Naive B cell (primary cell): ENCODE measurements at regions not wholly inside any gene's neighbourhood (a gene's known extent, or its start where the extent isn't known, plus 50 kb on each side); places are given as distances from the start of the nearest gene placed in this dataset.

Experiments used
- ATAC-seq, 2 donors: fragments of 150-1000 bp; cut with Tn5 transposase; 2 replicates each; pipeline ENCODE4 v1.10.0; 2021; ENCODE audit warnings: low read depth in 2 of 2, mild to moderate bottlenecking in 2 of 2, moderate library complexity in 2 of 2
- DNase-seq: peaks from one replicate; pipeline ENCODE4 v3.0.0; 2022
- H3K27ac Mint-ChIP-seq, 6 donors: one replicate each; pipeline ENCODE4 v1.8.0; 2020 to 2022; ENCODE audit warnings: mild to moderate bottlenecking in 6 of 6, mixed read lengths in 6 of 6, moderate library complexity in 5 of 6, inconsistent platforms in 2 of 6
- H3K27me3 Mint-ChIP-seq, 3 donors: one replicate each; pipeline ENCODE4 v1.8.0; 2021 to 2022; ENCODE audit warnings: mixed read lengths in 3 of 3, mild to moderate bottlenecking in 1 of 3
- H3K36me3 Mint-ChIP-seq, 2 donors: one replicate each; pipeline ENCODE4 v1.8.0; 2020 to 2022; ENCODE audit warnings: mixed read lengths in 2 of 2, inconsistent platforms in 1 of 2, mild to moderate bottlenecking in 1 of 2
- H3K4me1 Mint-ChIP-seq, 3 donors: one replicate each; pipeline ENCODE4 v1.8.0; 2020 to 2022; ENCODE audit warnings: mixed read lengths in 3 of 3, inconsistent platforms in 1 of 3, mild to moderate bottlenecking in 1 of 3, moderate library complexity in 1 of 3
- H3K4me3 Mint-ChIP-seq, 8 donors: one replicate each; pipeline ENCODE4 v1.8.0; 2020 to 2022; ENCODE audit warnings: mild to moderate bottlenecking in 8 of 8, mixed read lengths in 8 of 8, moderate library complexity in 8 of 8, inconsistent platforms in 2 of 8
- H3K9me3 Mint-ChIP-seq, 7 donors: one replicate each; pipeline ENCODE4 v1.8.0; 2020 to 2022; ENCODE audit warnings: mixed read lengths in 7 of 7, mild to moderate bottlenecking in 5 of 7, inconsistent platforms in 2 of 7, moderate library complexity in 1 of 7

GRCh38 chr10:36129051-36129450, 487.0 kb upstream of the FZD8 start:
- H3K9me3 Mint-ChIP-seq, result peaks cover 0 to 6% (median 0%) of the 10 kb centered on the region in 7 donors
- no peaks in the 10 kb centered on the region for H3K4me1 Mint-ChIP-seq
- no peaks in the 10 kb centered on the region for H3K27me3 Mint-ChIP-seq
- no peaks in the 10 kb centered on the region for H3K36me3 Mint-ChIP-seq
- no peak overlapping the region for H3K4me3 Mint-ChIP-seq
- ATAC-seq, result no peak
- no peak for DNase-seq
- no peak overlapping the region for H3K27ac Mint-ChIP-seq

GRCh38 chr10:36126076-36126475, 484.0 kb upstream of the FZD8 start:
- H3K27me3 Mint-ChIP-seq, result no peaks in the 10 kb centered on the region
- ATAC-seq, result no peak
- peaks cover 1 to 9% (median 4%) of the 10 kb centered on the region in 7 donors for H3K9me3 Mint-ChIP-seq
- H3K4me1 Mint-ChIP-seq, result no peaks in the 10 kb centered on the region
- H3K36me3 Mint-ChIP-seq, result no peaks in the 10 kb centered on the region
- no peak overlapping the region for H3K27ac Mint-ChIP-seq
- no peak for DNase-seq
- no peak overlapping the region for H3K4me3 Mint-ChIP-seq

- no peak for ATAC-seq
These were observed 477.4 kb upstream of the FZD8 start for GRCh38 chr10:36119455-36119854.

GRCh38 chr10:36118314-36118713, 476.2 kb upstream of the FZD8 start:
- H3K27me3 Mint-ChIP-seq, result peaks cover 0 to 1% (median 0%) of the 10 kb centered on the region in 3 donors
- DNase-seq, result no peak
- H3K27ac Mint-ChIP-seq, result no peak overlapping the region
- peaks cover 0 to 4% (median 3%) of the 10 kb centered on the region in 7 donors for H3K9me3 Mint-ChIP-seq
- no peak overlapping the region for H3K4me3 Mint-ChIP-seq
- no peaks in the 10 kb centered on the region for H3K4me1 Mint-ChIP-seq
- no peaks in the 10 kb centered on the region for H3K36me3 Mint-ChIP-seq
- ATAC-seq, result no peak

More at GRCh38 chr10:36119455-36119854, 477.4 kb upstream of the FZD8 start:
- Mint-ChIP-seq H3K27me3 (no peaks in the 10 kb centered on the region), H3K9me3 (peaks cover 1 to 9% (median 4%) of the 10 kb centered on the region in 7 donors), H3K27ac (no peak overlapping the region), H3K36me3 (no peaks in the 10 kb centered on the region), H3K4me1 (no peaks in the 10 kb centered on the region), H3K4me3 (no peak overlapping the region)
- DNase-seq, result no peak

- H3K36me3 Mint-ChIP-seq, result no peaks in the 10 kb centered on the region
- no peak overlapping the region for H3K4me3 Mint-ChIP-seq
- H3K27ac Mint-ChIP-seq, result no peak overlapping the region
- DNase-seq (no peak), ATAC-seq (no peak)
- peaks cover 0 to 4% (median 1%) of the 10 kb centered on the region in 7 donors for H3K9me3 Mint-ChIP-seq
- H3K4me1 Mint-ChIP-seq, result no peaks in the 10 kb centered on the region
- H3K27me3 Mint-ChIP-seq, result peaks cover 0 to 4% (median 0%) of the 10 kb centered on the region in 3 donors
These were observed 475.8 kb upstream of the FZD8 start for GRCh38 chr10:36117890-36118289.

- Mint-ChIP-seq H3K27ac (no peak overlapping the region), H3K27me3 (peaks cover 0 to 4% (median 0%) of the 10 kb centered on the region in 3 donors), H3K4me3 (no peak overlapping the region), H3K36me3 (no peaks in the 10 kb centered on the region), H3K9me3 (peaks cover 0 to 4% (median 0%) of the 10 kb centered on the region in 7 donors), H3K4me1 (no peaks in the 10 kb centered on the region)
- no peak for ATAC-seq
- DNase-seq, result no peak
These were observed 475.1 kb upstream of the FZD8 start for GRCh38 chr10:36117231-36117630.

- H3K9me3 Mint-ChIP-seq, result peaks cover 0 to 4% (median 0%) of the 10 kb centered on the region in 7 donors
- H3K4me3 Mint-ChIP-seq, result no peak overlapping the region
- DNase-seq, result no peak
- H3K27me3 Mint-ChIP-seq, result peaks cover 0 to 4% (median 0%) of the 10 kb centered on the region in 3 donors
- H3K36me3 Mint-ChIP-seq, result no peaks in the 10 kb centered on the region
- H3K4me1 Mint-ChIP-seq, result no peaks in the 10 kb centered on the region
- ATAC-seq, result no peak
- no peak overlapping the region for H3K27ac Mint-ChIP-seq
These were observed 474.6 kb upstream of the FZD8 start for GRCh38 chr10:36116731-36117130.

- H3K36me3 Mint-ChIP-seq, result no peaks in the 10 kb centered on the region
- H3K4me3 Mint-ChIP-seq, result no peak overlapping the region
- peaks cover 0 to 4% (median 0%) of the 10 kb centered on the region in 7 donors for H3K9me3 Mint-ChIP-seq
- H3K27me3 Mint-ChIP-seq, result peaks cover 0 to 4% (median 0%) of the 10 kb centered on the region in 3 donors
- H3K27ac Mint-ChIP-seq, result no peak overlapping the region
- DNase-seq (no peak), ATAC-seq (no peak)
- H3K4me1 Mint-ChIP-seq, result no peaks in the 10 kb centered on the region
These were observed 473.9 kb upstream of the FZD8 start for GRCh38 chr10:36116040-36116439.

GRCh38 chr10:36115364-36115763, 473.3 kb upstream of the FZD8 start:
- Mint-ChIP-seq H3K27me3 (peaks cover 0 to 4% (median 0%) of the 10 kb centered on the region in 3 donors), H3K4me3 (no peak overlapping the region), H3K9me3 (peaks cover 0 to 4% (median 0%) of the 10 kb centered on the region in 7 donors), H3K4me1 (no peaks in the 10 kb centered on the region), H3K27ac (no peak overlapping the region), H3K36me3 (no peaks in the 10 kb centered on the region)
- no peak for DNase-seq
- no peak for ATAC-seq

GRCh38 chr10:36114913-36115312, 472.8 kb upstream of the FZD8 start:
- no peaks in the 10 kb centered on the region for H3K36me3 Mint-ChIP-seq
- no peaks in the 10 kb centered on the region for H3K4me1 Mint-ChIP-seq
- no peak overlapping the region for H3K4me3 Mint-ChIP-seq
- peaks cover 0 to 4% (median 0%) of the 10 kb centered on the region in 7 donors for H3K9me3 Mint-ChIP-seq
- ATAC-seq (no peak), DNase-seq (no peak)
- H3K27ac Mint-ChIP-seq, result no peak overlapping the region
- peaks cover 0 to 4% (median 0%) of the 10 kb centered on the region in 3 donors for H3K27me3 Mint-ChIP-seq

GRCh38 chr10:36114141-36114540, 472.0 kb upstream of the FZD8 start:
- no peaks in the 10 kb centered on the region for H3K36me3 Mint-ChIP-seq
- H3K27ac Mint-ChIP-seq, result no peak overlapping the region
- peaks cover 0 to 4% (median 0%) of the 10 kb centered on the region in 7 donors for H3K9me3 Mint-ChIP-seq
- DNase-seq (no peak), ATAC-seq (no peak)
- peaks cover 0 to 4% (median 0%) of the 10 kb centered on the region in 3 donors for H3K27me3 Mint-ChIP-seq
- H3K4me1 Mint-ChIP-seq, result no peaks in the 10 kb centered on the region
- H3K4me3 Mint-ChIP-seq, result no peak overlapping the region

GRCh38 chr10:36111676-36112075, 469.6 kb upstream of the FZD8 start:
- Mint-ChIP-seq H3K4me3 (no peak overlapping the region), H3K9me3 (peaks cover 0 to 8% (median 0%) of the 10 kb centered on the region in 7 donors), H3K4me1 (no peaks in the 10 kb centered on the region), H3K36me3 (no peaks in the 10 kb centered on the region), H3K27ac (no peak overlapping the region), H3K27me3 (peaks cover 0 to 4% (median 0%) of the 10 kb centered on the region in 3 donors)
- ATAC-seq (no peak), DNase-seq (no peak)

- no peaks in the 10 kb centered on the region for H3K36me3 Mint-ChIP-seq
- peaks cover 0 to 4% (median 0%) of the 10 kb centered on the region in 3 donors for H3K27me3 Mint-ChIP-seq
- no peaks in the 10 kb centered on the region for H3K4me1 Mint-ChIP-seq
- no peak overlapping the region for H3K4me3 Mint-ChIP-seq
- DNase-seq (no peak), ATAC-seq (no peak)
- H3K27ac Mint-ChIP-seq, result no peak overlapping the region
- peaks cover 0 to 8% (median 0%) of the 10 kb centered on the region in 7 donors for H3K9me3 Mint-ChIP-seq
These were observed 468.0 kb upstream of the FZD8 start for GRCh38 chr10:36110097-36110496.

GRCh38 chr10:36109399-36110023, 467.4 kb upstream of the FZD8 start:
- Mint-ChIP-seq H3K27me3 (peaks cover 0 to 4% (median 0%) of the 10 kb centered on the region in 3 donors), H3K36me3 (no peaks in the 10 kb centered on the region), H3K27ac (no peak overlapping the region), H3K4me3 (no peak overlapping the region), H3K9me3 (peaks cover 0 to 8% (median 1%) of the 10 kb centered on the region in 7 donors), H3K4me1 (no peaks in the 10 kb centered on the region)
- DNase-seq (no peak), ATAC-seq (no peak)
